Activated naive CD8-positive, alpha-beta T cell treated with anti-CD3 and anti-CD28 coated beads, Interleukin-2, amount 50 U/mL, for 24 hours (primary cell): ENCODE measurements at regions not wholly inside any gene's neighbourhood (a gene's known extent, or its start where the extent isn't known, plus 50 kb on each side); places are given as distances from the start of the nearest gene placed in this dataset.

Experiments
- ATAC-seq: fragments of 150-1000 bp; cut with Tn5 transposase; one replicate; pipeline ENCODE4 v1.10.0; 2021
- DNase-seq: peaks from one replicate; pipeline ENCODE4 v3.0.0; 2021
- H3K27ac Mint-ChIP-seq: one replicate; pipeline ENCODE4 v1.8.0; 2021; ENCODE audit warnings: mild to moderate bottlenecking, mixed read lengths
- H3K27me3 Mint-ChIP-seq: one replicate; pipeline ENCODE4 v1.8.0; 2021; ENCODE audit warnings: mixed read lengths
- H3K36me3 Mint-ChIP-seq: one replicate; pipeline ENCODE4 v1.8.0; 2021; ENCODE audit warnings: low read depth, mixed read lengths
- H3K4me1 Mint-ChIP-seq: one replicate; pipeline ENCODE4 v1.8.0; 2021; ENCODE audit warnings: mixed read lengths
- H3K4me3 Mint-ChIP-seq: one replicate; pipeline ENCODE4 v1.8.0; 2021; ENCODE audit warnings: mild to moderate bottlenecking, moderate library complexity, mixed read lengths
- H3K9me3 Mint-ChIP-seq: one replicate; pipeline ENCODE4 v1.8.0; 2021; ENCODE audit warnings: mixed read lengths

DNA sequence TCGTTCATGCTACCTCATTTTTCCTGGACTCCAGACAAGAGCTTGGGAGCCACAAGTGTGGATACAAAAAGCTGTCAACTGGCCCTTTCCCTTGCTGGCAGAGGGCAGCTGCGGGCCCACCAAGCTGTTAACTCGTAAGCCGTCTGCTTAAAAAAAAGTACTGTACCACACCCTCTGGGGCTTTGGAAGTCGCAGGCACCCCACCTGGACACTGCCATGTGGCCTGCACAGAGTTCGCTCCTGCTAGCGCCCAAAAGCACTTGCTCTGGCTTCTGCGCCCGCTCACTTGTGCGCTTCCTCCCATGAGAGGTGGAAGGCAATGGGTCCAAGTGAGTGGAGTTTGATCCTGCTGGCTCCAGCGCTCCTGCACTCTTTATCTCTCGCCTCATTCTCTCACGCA is 476.4 kb upstream of the FSTL5 start:
- no peak overlapping the region for H3K4me3 Mint-ChIP-seq
- no peaks in the 10 kb centered on the region for H3K36me3 Mint-ChIP-seq
- DNase-seq (no peak), ATAC-seq (no peak)
- no peaks in the 10 kb centered on the region for H3K27me3 Mint-ChIP-seq
- no peak overlapping the region for H3K27ac Mint-ChIP-seq
- no peaks in the 10 kb centered on the region for H3K4me1 Mint-ChIP-seq
- H3K9me3 Mint-ChIP-seq, result peaks cover 4% of the 10 kb centered on the region

GRCh38 chr4:162634390-162634789 is 470.6 kb upstream of the FSTL5 start:
- Mint-ChIP-seq H3K4me1 (no peaks in the 10 kb centered on the region), H3K4me3 (no peak overlapping the region), H3K27ac (no peak overlapping the region), H3K27me3 (no peaks in the 10 kb centered on the region), H3K36me3 (no peaks in the 10 kb centered on the region), H3K9me3 (peaks cover 5% of the 10 kb centered on the region)
- ATAC-seq (no peak), DNase-seq (no peak)

DNA sequence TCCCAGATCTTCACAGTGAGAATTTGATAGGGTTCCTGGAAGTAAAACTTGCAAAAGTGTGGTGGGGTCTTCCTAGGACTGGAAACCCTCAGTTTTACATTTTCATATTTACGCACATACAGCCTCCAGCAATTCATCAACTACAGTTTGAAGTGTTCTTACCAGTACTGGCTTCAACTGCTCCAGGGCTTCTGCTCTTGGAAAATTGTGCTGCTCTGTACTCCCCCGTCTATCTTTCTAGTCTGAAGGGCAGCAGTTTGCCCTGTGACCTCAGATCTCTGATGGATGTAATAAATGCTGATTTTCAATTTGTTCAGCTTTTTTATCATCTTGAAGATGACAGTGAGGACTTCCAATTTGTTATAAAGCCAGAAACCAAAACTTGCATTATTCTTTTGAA is 458.9 kb upstream of the FSTL5 start:
- H3K36me3 Mint-ChIP-seq, result no peaks in the 10 kb centered on the region
- DNase-seq (no peak), ATAC-seq (no peak)
- H3K4me3 Mint-ChIP-seq, result no peak overlapping the region
- no peaks in the 10 kb centered on the region for H3K4me1 Mint-ChIP-seq
- no peak overlapping the region for H3K27ac Mint-ChIP-seq
- no peaks in the 10 kb centered on the region for H3K27me3 Mint-ChIP-seq
- H3K9me3 Mint-ChIP-seq, result peaks cover 5% of the 10 kb centered on the region

- Mint-ChIP-seq H3K27ac (no peak overlapping the region), H3K9me3 (no peaks in the 10 kb centered on the region), H3K36me3 (no peaks in the 10 kb centered on the region), H3K27me3 (no peaks in the 10 kb centered on the region), H3K4me1 (no peaks in the 10 kb centered on the region), H3K4me3 (no peak overlapping the region)
- ATAC-seq (no peak), DNase-seq (no peak)
These were observed 446.3 kb upstream of the FSTL5 start for GRCh38 chr4:162610116-162610515.

DNA sequence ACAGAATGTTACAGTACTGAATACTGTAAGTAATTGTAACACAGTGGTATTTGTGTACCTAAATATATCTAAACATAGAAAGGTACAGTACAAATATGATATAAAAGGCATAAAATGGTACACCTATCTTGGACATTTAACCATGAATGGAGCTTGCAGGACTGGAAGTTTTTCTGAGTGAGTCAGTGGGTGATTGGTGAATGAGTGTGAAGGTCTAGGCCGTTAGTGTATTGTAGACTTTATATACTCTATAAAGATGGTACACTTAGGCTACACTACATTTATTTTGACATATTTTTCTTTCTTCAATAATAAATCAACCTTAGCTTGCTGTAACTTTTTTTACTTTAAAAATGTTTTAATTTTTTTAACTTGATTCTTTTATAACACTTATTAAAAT is 422.5 kb upstream of the FSTL5 start:
- ATAC-seq, result no peak
- Mint-ChIP-seq H3K27ac (no peak overlapping the region), H3K4me1 (no peaks in the 10 kb centered on the region), H3K9me3 (no peaks in the 10 kb centered on the region), H3K36me3 (no peaks in the 10 kb centered on the region), H3K4me3 (no peak overlapping the region), H3K27me3 (no peaks in the 10 kb centered on the region)
- DNase-seq, result no peak

GRCh38 chr4:162582180-162582579 is 418.4 kb upstream of the FSTL5 start:
- Mint-ChIP-seq H3K9me3 (no peaks in the 10 kb centered on the region), H3K36me3 (no peaks in the 10 kb centered on the region), H3K27me3 (no peaks in the 10 kb centered on the region), H3K4me1 (no peaks in the 10 kb centered on the region), H3K4me3 (no peak overlapping the region), H3K27ac (no peak overlapping the region)
- ATAC-seq (no peak), DNase-seq (no peak)

GRCh38 chr4:162565730-162566129 is 401.9 kb upstream of the FSTL5 start:
- Mint-ChIP-seq H3K9me3 (no peaks in the 10 kb centered on the region), H3K4me1 (no peaks in the 10 kb centered on the region), H3K4me3 (no peak overlapping the region), H3K36me3 (no peaks in the 10 kb centered on the region), H3K27ac (no peak overlapping the region), H3K27me3 (no peaks in the 10 kb centered on the region)
- DNase-seq (no peak), ATAC-seq (no peak)

GRCh38 chr4:162560073-162560472 is 396.3 kb upstream of the FSTL5 start:
- no peaks in the 10 kb centered on the region for H3K9me3 Mint-ChIP-seq
- no peak for ATAC-seq
- DNase-seq, result no peak
- no peak overlapping the region for H3K4me3 Mint-ChIP-seq
- no peaks in the 10 kb centered on the region for H3K36me3 Mint-ChIP-seq
- no peaks in the 10 kb centered on the region for H3K27me3 Mint-ChIP-seq
- H3K4me1 Mint-ChIP-seq, result no peaks in the 10 kb centered on the region
- H3K27ac Mint-ChIP-seq, result no peak overlapping the region

- Mint-ChIP-seq H3K4me1 (no peaks in the 10 kb centered on the region), H3K9me3 (peaks cover 5% of the 10 kb centered on the region)
These were observed 393.8 kb upstream of the FSTL5 start for GRCh38 chr4:162557516-162558106.

GRCh38 chr4:162535121-162535520 is 371.3 kb upstream of the FSTL5 start:
- Mint-ChIP-seq H3K4me1 (no peaks in the 10 kb centered on the region), H3K27me3 (no peaks in the 10 kb centered on the region), H3K36me3 (no peaks in the 10 kb centered on the region), H3K9me3 (no peaks in the 10 kb centered on the region), H3K4me3 (no peak overlapping the region), H3K27ac (no peak overlapping the region)
- ATAC-seq, result no peak
- DNase-seq, result no peak

More at GRCh38 chr4:162557516-162558106, 393.8 kb upstream of the FSTL5 start:
- DNase-seq, result no peak
- no peaks in the 10 kb centered on the region for H3K27me3 Mint-ChIP-seq
- H3K36me3 Mint-ChIP-seq, result no peaks in the 10 kb centered on the region
- H3K4me3 Mint-ChIP-seq, result no peak overlapping the region
- no peak overlapping the region for H3K27ac Mint-ChIP-seq
- ATAC-seq, result no peak

GRCh38 chr4:162523171-162523570 is 359.4 kb upstream of the FSTL5 start:
- H3K36me3 Mint-ChIP-seq, result no peaks in the 10 kb centered on the region

GRCh38 chr4:162522724-162523123 is 358.9 kb upstream of the FSTL5 start:
- H3K9me3 Mint-ChIP-seq, result peaks cover 6% of the 10 kb centered on the region
- H3K4me3 Mint-ChIP-seq, result no peak overlapping the region
- no peak overlapping the region for H3K27ac Mint-ChIP-seq
- no peaks in the 10 kb centered on the region for H3K27me3 Mint-ChIP-seq
- H3K36me3 Mint-ChIP-seq, result no peaks in the 10 kb centered on the region
- ATAC-seq (no peak), DNase-seq (no peak)
- H3K4me1 Mint-ChIP-seq, result no peaks in the 10 kb centered on the region

More at GRCh38 chr4:162523171-162523570, 359.4 kb upstream of the FSTL5 start:
- Mint-ChIP-seq H3K9me3 (peaks cover 6% of the 10 kb centered on the region), H3K27me3 (no peaks in the 10 kb centered on the region), H3K4me3 (no peak overlapping the region), H3K27ac (no peak overlapping the region), H3K4me1 (no peaks in the 10 kb centered on the region)
- no peak for ATAC-seq
- no peak for DNase-seq

- H3K36me3 Mint-ChIP-seq, result no peaks in the 10 kb centered on the region
- no peaks in the 10 kb centered on the region for H3K9me3 Mint-ChIP-seq
These were observed 347.1 kb upstream of the FSTL5 start for GRCh38 chr4:162510937-162511336.

GRCh38 chr4:162510115-162510514 is 346.3 kb upstream of the FSTL5 start:
- Mint-ChIP-seq H3K4me1 (no peaks in the 10 kb centered on the region), H3K4me3 (no peak overlapping the region), H3K27ac (no peak overlapping the region), H3K27me3 (no peaks in the 10 kb centered on the region), H3K9me3 (no peaks in the 10 kb centered on the region), H3K36me3 (no peaks in the 10 kb centered on the region)
- ATAC-seq, result no peak
- DNase-seq, result no peak

More at GRCh38 chr4:162510937-162511336, 347.1 kb upstream of the FSTL5 start:
- Mint-ChIP-seq H3K4me3 (no peak overlapping the region), H3K4me1 (no peaks in the 10 kb centered on the region), H3K27ac (no peak overlapping the region), H3K27me3 (no peaks in the 10 kb centered on the region)
- ATAC-seq (no peak), DNase-seq (no peak)

DNA sequence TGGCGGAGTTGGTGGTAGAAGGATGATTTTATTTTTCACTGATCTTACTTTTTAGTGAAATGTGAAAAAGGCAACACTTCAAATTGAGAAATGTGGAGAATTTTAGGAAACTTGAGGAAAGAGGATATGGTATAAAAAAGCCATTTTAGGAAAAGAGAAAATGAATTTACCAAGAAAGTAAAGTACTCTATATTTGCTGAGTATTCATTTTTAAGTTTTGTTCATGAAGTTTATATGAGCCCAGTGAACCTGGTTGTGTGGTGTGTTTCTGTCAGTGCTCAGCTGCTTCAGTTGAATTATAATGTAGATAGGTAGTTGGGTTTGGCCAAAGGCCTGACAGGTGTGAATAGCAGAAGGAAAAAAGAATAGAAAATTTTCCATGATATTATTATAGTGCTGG is 345.5 kb upstream of the FSTL5 start:
- no peak for DNase-seq
- H3K27me3 Mint-ChIP-seq, result no peaks in the 10 kb centered on the region
- no peaks in the 10 kb centered on the region for H3K4me1 Mint-ChIP-seq
- H3K36me3 Mint-ChIP-seq, result no peaks in the 10 kb centered on the region
- H3K9me3 Mint-ChIP-seq, result no peaks in the 10 kb centered on the region
- H3K4me3 Mint-ChIP-seq, result no peak overlapping the region
- no peak overlapping the region for H3K27ac Mint-ChIP-seq
- ATAC-seq, result no peak

- Mint-ChIP-seq H3K27me3 (no peaks in the 10 kb centered on the region), H3K4me3 (no peak overlapping the region), H3K36me3 (no peaks in the 10 kb centered on the region), H3K27ac (no peak overlapping the region), H3K4me1 (no peaks in the 10 kb centered on the region), H3K9me3 (no peaks in the 10 kb centered on the region)
- DNase-seq (no peak), ATAC-seq (no peak)
These were observed 342.5 kb upstream of the FSTL5 start for GRCh38 chr4:162506253-162506652.
